HG03159 (cell line): ENCODE measurements at regions not wholly inside any gene's neighbourhood (a gene's known extent, or its start where the extent isn't known, plus 50 kb on each side); places are given as distances from the start of the nearest gene placed in this dataset.
"Not testable (repeated sequence)": the region's sequence is repeated elsewhere in the genome, so short reads cannot be mapped to it uniquely, and the experiment has no call there.

Experiments used
- ATAC-seq: cut with Tn5 transposase; IDR thresholded peaks from one replicate; pipeline ENCODE4 v1.9.1; 2021; ENCODE audit warnings: mild to moderate bottlenecking, moderate library complexity; ENCODE audit not compliant: unreplicated experiment

- no peak for ATAC-seq
These were observed 759.2 kb upstream of the SLITRK1 start for GRCh38 chr13:84641491-84641890.

- ATAC-seq: no peak
These were observed 758.4 kb upstream of the SLITRK1 start for GRCh38 chr13:84640691-84641090.

DNA sequence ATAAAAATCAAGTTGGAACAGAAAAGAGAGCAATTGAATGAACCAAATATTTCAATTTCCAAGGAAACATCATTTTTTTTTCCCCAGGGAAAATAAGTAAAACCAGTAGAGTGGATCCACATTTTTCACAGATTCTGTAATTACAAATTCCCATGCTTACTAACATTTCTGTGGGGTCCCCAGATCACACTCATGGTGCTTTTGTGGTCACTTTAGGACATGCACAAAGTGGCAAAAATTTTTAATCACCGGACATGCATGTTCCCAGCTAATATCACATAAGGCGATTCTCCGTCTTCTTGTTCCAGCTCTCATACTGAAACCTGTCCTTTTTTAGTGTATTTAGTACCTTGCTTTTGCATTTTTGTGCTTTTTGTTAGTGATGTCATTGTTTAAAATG, 748.2 kb upstream of the SLITRK1 start:
- no peak for ATAC-seq

GRCh38 chr13:84616864-84617263, 734.6 kb upstream of the SLITRK1 start:
- ATAC-seq: no peak

DNA sequence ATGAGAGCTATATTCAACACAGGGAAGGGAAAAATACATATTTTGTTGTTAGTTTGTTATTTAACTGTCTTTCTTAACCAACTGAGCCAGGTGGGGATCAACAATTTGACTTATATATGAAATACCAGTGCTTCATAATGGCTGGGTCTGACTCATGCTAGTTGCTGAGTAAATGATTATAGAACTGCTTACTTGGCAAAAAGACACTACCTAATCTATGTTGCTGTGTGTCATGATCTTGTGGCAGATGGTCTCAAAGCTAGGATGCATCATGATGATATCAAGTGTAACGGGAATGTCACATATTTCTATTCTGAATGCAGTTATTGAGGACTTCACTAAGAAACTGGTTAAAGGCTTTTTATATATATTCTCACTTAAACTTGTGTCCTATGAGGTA, 727.4 kb upstream of the SLITRK1 start:
- no peak for ATAC-seq

DNA sequence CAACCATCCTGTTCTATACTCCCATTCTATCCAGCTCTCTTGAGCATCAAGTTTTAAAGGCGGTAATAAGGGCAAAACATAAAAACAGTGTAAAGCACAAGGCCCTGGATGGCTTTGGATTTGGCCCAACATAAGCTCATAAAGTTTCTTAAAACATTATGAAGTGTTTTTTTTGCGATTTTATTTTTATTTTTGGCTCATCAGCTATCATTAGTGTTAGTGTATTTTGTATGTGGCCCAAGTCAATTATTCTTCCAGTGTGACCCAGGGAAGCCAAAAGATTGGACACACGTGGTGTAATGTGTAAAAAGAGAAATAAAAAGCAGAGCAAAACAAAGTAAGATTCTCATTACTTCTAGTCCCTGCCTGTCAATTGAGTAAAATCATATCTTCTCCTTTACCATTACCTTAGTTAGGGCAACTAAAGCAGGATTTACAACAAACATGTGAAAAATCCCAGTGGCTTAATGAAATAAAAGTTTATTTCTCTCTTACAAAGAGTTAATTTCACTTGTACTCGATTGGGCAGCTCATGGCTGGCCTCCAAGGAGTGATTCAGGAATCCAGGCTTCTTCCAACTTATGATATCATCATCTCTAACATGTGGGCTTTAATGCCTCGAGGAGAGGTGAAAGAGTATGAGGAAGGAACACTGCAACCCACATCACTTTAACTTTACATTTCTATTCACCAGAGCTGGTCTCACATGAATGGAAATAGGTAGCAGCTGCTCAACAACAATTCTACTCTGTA, 725.2 kb upstream of the SLITRK1 start:
- no peak for ATAC-seq

DNA sequence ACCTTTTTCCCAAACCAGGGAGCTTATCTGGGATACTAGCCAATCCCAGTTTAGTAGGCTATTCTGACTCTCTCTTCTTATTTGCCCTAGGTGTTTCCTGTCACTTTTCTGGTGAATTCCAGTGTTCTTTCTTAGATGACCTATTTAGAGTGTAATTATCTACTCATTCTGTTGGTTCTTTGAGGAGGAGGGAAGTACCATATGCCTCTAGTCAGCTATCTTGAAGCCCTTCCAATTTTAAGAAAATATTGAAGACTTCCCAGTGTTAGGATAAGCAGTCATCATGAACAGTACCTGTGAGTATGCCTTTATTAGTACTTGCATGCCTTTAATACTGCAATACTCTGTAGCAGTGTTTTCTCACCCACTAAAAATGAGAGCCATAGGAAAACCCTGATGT, 724.3 kb upstream of the SLITRK1 start:
- no peak for ATAC-seq

DNA sequence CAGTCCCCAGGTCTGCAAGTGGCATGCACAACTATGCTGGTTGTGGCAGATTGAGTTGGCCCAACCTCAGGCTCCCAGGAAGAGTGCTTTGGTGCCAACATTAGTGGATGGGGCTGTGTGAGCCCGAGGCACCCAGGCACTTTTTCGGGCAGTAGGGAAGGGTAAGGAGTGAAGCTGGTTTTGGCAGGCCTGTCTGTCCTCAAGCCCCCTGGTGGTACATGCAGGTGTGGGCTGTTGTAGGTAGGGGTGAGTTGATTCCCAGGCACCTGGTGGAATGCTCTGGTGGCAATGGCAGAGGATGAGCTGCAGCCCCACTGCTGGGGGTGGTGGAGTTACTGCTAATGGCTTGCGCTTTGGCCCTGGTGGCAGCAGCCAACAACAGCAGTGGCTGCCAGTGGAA, 723.7 kb upstream of the SLITRK1 start:
- ATAC-seq: no peak

DNA sequence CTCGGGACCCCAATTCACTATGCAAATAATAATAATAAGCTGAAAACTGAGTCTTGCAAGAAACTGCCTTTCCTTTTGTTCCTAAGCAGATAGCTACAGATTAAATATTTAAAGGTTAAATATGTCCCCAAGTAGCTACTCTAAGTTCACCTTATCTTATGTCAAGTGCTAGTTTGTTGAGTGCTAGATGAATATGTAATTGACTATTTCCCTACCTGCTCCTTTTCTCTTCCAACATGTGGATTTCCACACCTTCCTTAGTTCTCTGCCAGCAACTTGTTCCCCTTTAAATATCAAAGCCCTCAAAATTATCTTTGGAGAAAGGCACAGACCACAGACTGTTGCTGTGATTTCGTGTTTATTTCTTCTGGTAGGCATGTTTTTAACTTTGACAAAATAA, 709.2 kb upstream of the SLITRK1 start:
- no peak for ATAC-seq

- ATAC-seq: no peak
These were observed 708.4 kb upstream of the SLITRK1 start for GRCh38 chr13:84590663-84591062.

DNA sequence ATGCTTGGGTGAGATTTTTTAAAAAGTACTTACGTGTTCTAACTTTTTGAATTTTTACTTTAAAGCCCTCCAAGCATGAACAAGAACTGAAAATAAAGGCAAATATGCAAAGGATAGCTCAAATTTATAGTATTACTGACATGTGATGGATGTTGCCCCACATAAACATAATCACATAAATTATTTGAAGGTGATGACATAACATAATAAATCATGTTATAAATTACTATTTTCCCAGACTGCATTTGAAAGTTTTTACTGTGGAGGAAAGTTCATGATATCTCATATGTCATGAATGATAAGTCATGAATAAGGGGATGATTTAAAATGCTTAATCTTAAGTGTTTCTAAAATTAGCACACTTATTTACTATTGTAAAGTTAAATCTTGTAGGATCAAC, 705.7 kb upstream of the SLITRK1 start:
- no peak for ATAC-seq

DNA sequence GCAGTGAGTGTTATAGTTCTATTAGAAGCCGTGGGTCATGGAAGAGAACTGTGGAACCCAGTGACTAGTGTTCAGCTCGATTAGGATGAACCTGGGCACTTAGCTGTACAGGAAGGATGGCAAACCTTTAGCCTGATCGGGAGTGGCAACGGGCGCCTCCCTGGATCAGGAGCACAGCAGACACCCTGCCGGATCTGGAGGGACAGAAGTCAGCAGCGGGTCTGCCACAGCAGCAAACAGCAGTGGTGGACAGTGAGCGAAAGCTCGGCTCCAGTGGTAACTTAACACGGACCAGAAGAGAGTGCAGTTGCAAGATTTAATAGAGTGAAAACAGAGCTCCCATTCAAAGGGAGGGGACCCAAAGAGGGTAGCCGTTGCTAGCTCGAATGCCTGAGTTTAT, 697.6 kb upstream of the SLITRK1 start:
- ATAC-seq: not testable (repeated sequence)

- no peak for ATAC-seq
These were observed 692.6 kb upstream of the SLITRK1 start for GRCh38 chr13:84574851-84575250.

DNA sequence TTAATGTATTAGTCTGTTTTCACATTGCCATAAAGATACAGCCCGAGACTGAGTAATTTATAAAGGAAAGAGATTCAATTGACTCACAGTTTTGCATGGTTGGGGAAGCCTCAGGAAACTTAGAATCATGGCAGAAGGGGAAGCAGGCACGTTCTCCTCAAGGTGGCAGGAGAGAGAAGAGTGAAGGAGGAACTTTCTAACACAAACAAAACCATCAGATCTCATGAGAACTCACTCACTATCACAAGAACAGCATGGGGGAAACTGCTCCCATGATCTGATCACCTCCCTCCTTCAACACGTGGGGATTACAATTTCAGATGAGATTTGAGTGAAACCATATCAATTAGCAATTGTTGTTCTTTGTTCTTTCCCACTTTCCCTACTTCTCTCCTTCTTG, 689.0 kb upstream of the SLITRK1 start:
- ATAC-seq: no peak

DNA sequence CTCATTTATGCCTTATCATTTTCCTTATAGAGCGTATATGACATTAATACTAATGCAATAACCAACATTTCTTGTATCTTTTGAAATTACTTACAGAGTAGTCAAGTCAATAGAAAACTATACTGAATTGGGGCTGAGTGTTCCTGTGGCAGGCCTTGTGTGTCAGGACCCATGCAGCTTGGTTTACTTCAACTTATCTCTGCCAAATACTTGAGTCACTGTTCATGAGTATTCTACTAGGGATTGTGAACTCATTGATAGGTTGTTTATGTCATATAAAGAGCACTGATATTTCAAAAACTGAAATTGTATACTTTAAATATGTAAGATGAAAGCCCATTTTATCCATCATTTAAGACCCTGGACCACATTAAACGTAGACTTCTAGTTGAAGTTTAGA, 688.6 kb upstream of the SLITRK1 start:
- no peak for ATAC-seq

GRCh38 chr13:84569366-84569765, 687.1 kb upstream of the SLITRK1 start:
- ATAC-seq: no peak

- no peak for ATAC-seq
These were observed 685.6 kb upstream of the SLITRK1 start for GRCh38 chr13:84567848-84568247.

DNA sequence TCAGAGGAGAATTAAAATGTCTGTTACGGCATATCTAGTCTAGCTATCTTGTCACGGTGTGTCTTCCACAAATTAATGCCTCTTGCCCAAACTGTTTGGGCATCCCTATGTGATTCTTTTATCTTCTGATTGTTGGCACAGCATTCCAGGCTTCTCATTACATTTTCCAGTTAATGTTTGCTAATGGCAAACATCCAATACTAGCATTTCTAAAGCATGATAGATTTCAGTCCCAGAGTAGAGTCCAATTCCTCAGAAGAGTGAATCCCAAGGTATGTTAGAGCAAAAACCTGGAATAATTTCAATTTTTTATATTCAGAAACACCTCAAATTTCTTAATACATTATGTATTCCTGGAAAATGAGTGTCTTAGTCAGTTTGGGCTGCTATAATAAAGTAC, 684.5 kb upstream of the SLITRK1 start:
- no peak for ATAC-seq

DNA sequence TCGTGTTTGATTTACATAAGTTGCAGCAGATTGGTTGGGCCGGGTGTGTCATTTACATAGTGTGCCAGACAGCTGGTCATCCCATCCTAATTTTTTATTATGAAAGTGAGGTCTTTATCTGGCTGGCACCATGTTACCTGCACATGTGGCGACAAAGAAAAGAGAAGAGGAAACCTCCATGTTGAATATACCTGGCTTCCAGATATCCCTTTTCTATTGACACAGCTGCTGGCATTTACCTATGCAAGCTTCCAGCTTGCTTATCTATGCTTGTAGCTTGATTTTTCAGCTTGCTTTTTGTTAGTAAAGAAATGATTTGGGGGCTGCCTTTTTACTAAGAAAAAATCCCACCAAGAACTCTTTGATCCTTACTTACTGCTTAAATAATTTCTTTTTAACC, 681.3 kb upstream of the SLITRK1 start:
- ATAC-seq: no peak

DNA sequence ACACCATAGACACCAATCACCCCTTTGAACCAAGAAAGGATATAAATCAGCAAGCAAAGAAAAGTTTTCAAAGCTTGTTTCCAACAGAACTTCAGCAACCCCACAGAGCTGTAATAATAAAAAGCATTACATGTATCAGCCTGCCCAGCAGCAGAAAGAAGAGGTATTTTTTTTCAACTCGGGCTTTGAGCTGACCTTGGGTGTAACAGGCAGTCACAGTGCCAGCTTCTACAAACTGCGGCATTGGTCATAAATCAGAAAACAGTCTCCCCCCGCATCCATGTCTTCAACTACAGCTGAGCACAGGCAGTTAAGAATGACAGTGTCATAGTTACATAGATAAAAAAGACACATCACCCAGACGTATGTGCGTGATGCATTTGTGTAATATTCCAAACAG, 671.0 kb upstream of the SLITRK1 start:
- no peak for ATAC-seq

DNA sequence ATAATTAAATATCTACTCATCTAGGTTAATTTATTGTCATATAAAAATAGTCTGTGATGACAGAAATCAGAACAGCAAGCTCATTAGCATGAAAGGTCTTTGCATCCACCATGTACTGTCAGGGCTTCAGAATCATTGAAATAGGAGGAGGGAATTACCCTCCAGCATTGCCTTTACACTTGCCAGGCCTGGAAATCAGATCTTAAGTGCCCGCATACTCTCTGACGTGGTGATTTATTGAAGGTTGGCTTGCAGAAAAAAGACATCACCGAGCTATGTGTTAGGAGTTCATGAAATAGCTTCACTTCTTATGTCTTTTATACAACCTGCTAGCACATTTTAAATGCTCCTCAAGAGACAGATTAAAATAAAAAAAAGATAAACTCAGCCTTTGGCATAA, 661.7 kb upstream of the SLITRK1 start:
- no peak for ATAC-seq

DNA sequence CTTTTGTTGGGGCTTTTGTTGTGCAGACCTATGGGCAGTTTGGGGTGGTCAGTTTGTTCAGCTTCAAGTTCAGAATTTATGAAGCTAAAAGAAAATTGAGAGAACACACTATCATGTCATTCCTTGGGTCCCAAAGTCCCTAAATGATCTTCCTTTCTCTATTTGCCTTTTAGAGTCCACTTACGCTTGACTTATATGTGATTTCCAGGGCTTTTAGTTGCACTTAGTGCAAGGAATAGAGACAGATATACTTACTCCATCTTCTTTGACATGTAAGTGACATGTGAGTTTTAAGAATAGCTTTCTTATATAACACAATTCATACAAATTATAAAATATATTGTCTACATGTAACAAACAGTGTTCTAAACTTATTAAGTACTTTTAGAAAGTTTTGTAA, 660.1 kb upstream of the SLITRK1 start:
- ATAC-seq: no peak

GRCh38 chr13:84536906-84537305, 654.6 kb upstream of the SLITRK1 start:
- no peak for ATAC-seq
